B cell (primary cell): ENCODE measurements at regions not wholly inside any gene's neighbourhood (a gene's known extent, or its start where the extent isn't known, plus 50 kb on each side); places are given as distances from the start of the nearest gene placed in this dataset.

ENCODE experiments used
- ATAC-seq: fragments of 200-7000 bp; cut with Tn5 transposase; one replicate; pipeline ENCODE4 v1.10.0; 2021; ENCODE audit warnings: low read depth, mild to moderate bottlenecking, moderate number of reproducible peaks, moderate library complexity
- CTCF ChIA-PET: fragments of 350-600 bp; sonication (Branson Sonifier 250); formaldehyde crosslinking; loops from one replicate; lab custom pipeline; 2021; ENCODE audit warnings: antibody characterized with exemption, inconsistent platforms; lab: Charles Lee
- POLR2A ChIA-PET: fragments of 350-600 bp; sonication (Branson Sonifier 250); formaldehyde crosslinking; loops from one replicate; lab custom pipeline; 2021; ENCODE audit warnings: antibody characterized with exemption; lab: Charles Lee
- DNase-seq: peaks from one replicate; pipeline ENCODE4 v3.0.0; 2013
- H2AFZ ChIP-seq: 2 replicates; pipeline ENCODE4 v1.6.1; 2012; ENCODE audit warnings: mild to moderate bottlenecking, low read depth, low read length; ENCODE audit not compliant: insufficient read depth, poor library complexity, severe bottlenecking
- H3K27ac ChIP-seq, 2 donors: 1 replicate in 1 of 2; 2 replicates in 1 of 2; pipeline ENCODE4 v1.5.1; 2012 to 2013; ENCODE audit warnings: low read length in 2 of 2, mild to moderate bottlenecking in 2 of 2, moderate library complexity in 1 of 2
- H3K27me3 ChIP-seq, 4 experiments: fragments of 200-600 bp in 1 of 4; sonication (generic) in 1 of 4; replicated peaks in 1 of 4; 1 replicate in 2 of 4; 2 replicates in 2 of 4; pipeline versions ENCODE4 v1.6.1 to v1.7.0; 2013 to 2016; ENCODE audit warnings: low read length in 3 of 4, mild to moderate bottlenecking in 2 of 4, mixed read lengths in 1 of 4, moderate library complexity in 1 of 4; ENCODE audit not compliant: insufficient read depth in 4 of 4, control insufficient read depth in 3 of 4; ENCODE audit errors: control extremely low read depth in 1 of 4
- H3K36me3 ChIP-seq, 2 experiments: replicated peaks in 1 of 2; 1 replicate in 1 of 2; 2 replicates in 1 of 2; pipeline versions ENCODE4 v1.6.1 to v1.7.1; 2013; ENCODE audit warnings: low read length in 1 of 2; ENCODE audit not compliant: insufficient read depth in 2 of 2, control insufficient read depth in 1 of 2; ENCODE audit errors: control extremely low read depth in 1 of 2, extremely low read depth in 1 of 2
- H3K4me1 ChIP-seq, 2 donors: fragments of 200-600 bp in 1 of 2; sonication (generic) in 1 of 2; 1 replicate in 1 of 2; 2 replicates in 1 of 2; pipeline versions ENCODE4 v1.5.1 to v1.6.1; 2013 to 2017; ENCODE audit warnings: low read length in 2 of 2; ENCODE audit not compliant: control insufficient read depth in 2 of 2, insufficient read depth in 2 of 2
- H3K4me2 ChIP-seq: replicated peaks from 2 replicates; pipeline ENCODE3; 2012; ENCODE audit warnings: mild to moderate bottlenecking, low read depth, low read length; ENCODE audit not compliant: poor library complexity, severe bottlenecking
- H3K4me3 ChIP-seq, 5 experiments: fragments of 200-600 bp in 1 of 5; sonication (generic) in 1 of 5; 1 replicate in 3 of 5; 2 replicates in 2 of 5; pipeline versions ENCODE4 v1.5.1 to v1.7.0; 2011 to 2016; ENCODE audit warnings: low read length in 4 of 5, mild to moderate bottlenecking in 4 of 5, low read depth in 2 of 5, control low read depth in 1 of 5, moderate library complexity in 1 of 5; ENCODE audit not compliant: insufficient read depth in 1 of 5; ENCODE audit errors: control extremely low read depth in 1 of 5, extremely low read depth in 1 of 5
- H3K79me2 ChIP-seq: fragments of 200-600 bp; sonication (generic); one replicate; pipeline ENCODE4 v1.6.0; 2016; ENCODE audit warnings: low read length; ENCODE audit not compliant: control insufficient read depth, insufficient read depth
- H3K9ac ChIP-seq: fragments of 200-600 bp; sonication (generic); 2 replicates; pipeline ENCODE4 v1.6.1; 2017; ENCODE audit warnings: mild to moderate bottlenecking, low read length, moderate library complexity
- H3K9me3 ChIP-seq, 3 donors: one replicate each; pipeline versions ENCODE4 v1.6.1 to v1.7.1; 2013; ENCODE audit warnings: low read length in 2 of 3; ENCODE audit not compliant: control insufficient read depth in 2 of 3, insufficient read depth in 1 of 3; ENCODE audit errors: control extremely low read depth in 1 of 3
- H4K20me1 ChIP-seq: 2 replicates; pipeline ENCODE4 v1.6.0; 2012; ENCODE audit warnings: mild to moderate bottlenecking, low read length; ENCODE audit not compliant: insufficient read depth, control insufficient read depth, poor library complexity, severe bottlenecking
- H3K27ac Mint-ChIP-seq: one replicate; pipeline ENCODE4 v1.8.0; 2021; ENCODE audit warnings: mixed read lengths
- H3K27me3 Mint-ChIP-seq: one replicate; pipeline ENCODE4 v1.8.0; 2021; ENCODE audit warnings: mixed read lengths
- H3K4me1 Mint-ChIP-seq: one replicate; pipeline ENCODE4 v1.8.0; 2021; ENCODE audit warnings: mixed read lengths
- H3K4me3 Mint-ChIP-seq: one replicate; pipeline ENCODE4 v1.8.0; 2021; ENCODE audit warnings: mixed read lengths
- H3K9me3 Mint-ChIP-seq: one replicate; pipeline ENCODE4 v1.8.0; 2022; ENCODE audit warnings: mixed read lengths; ENCODE audit not compliant: insufficient read depth
- CTCF ChIP-seq: fragments of 200-600 bp; IDR thresholded peaks from one replicate; pipeline ENCODE4 v1.8.0; 2022; ENCODE audit warnings: antibody characterized with exemption, mild to moderate bottlenecking
- EZH2 ChIP-seq: IDR thresholded peaks from 2 replicates; pipeline ENCODE4 v1.6.1; 2012; ENCODE audit warnings: borderline replicate concordance, low read depth, mild to moderate bottlenecking, moderate library complexity, low read length; ENCODE audit not compliant: insufficient read depth, poor library complexity, severe bottlenecking
- WGBS: methylation state at CpG from one replicate; pipeline ENCODE4 v1.1.5; 2013; ENCODE audit warnings: missing lambda C conversion rate; ENCODE audit not compliant: insufficient coverage; 5-methylcytosine and 5-hydroxymethylcytosine counted together
- intact Hi-C: fragments of 100-400 bp; cut with micrococcal nuclease; formaldehyde crosslinking; loops from one replicate; pipeline ENCODE4 v1.10.0; 2022

- no peak overlapping the region for H3K27ac ChIP-seq
- no peak overlapping the region for H3K9ac ChIP-seq
- intact Hi-C loops = no loop called here
- H3K4me3 ChIP-seq = no peak overlapping the region
- H2AFZ ChIP-seq = no peak overlapping the region
- H3K9me3 ChIP-seq = no peaks in the 10 kb centered on the region
- ATAC-seq (no peak), DNase-seq (no peak)
- no peak overlapping the region for H3K4me2 ChIP-seq
- Mint-ChIP-seq H3K9me3 (no peaks in the 10 kb centered on the region), H3K27me3 (peaks cover 38% of the 10 kb centered on the region), H3K27ac (no peak overlapping the region), H3K4me3 (no peak overlapping the region), H3K4me1 (peaks cover 6% of the 10 kb centered on the region)
- no peak for TF ChIP-seq EZH2
- TF ChIP-seq CTCF = no peak
- WGBS = no CpG with 5 or more reads among the region's 3 CpGs
- POLR2A ChIA-PET = no interaction called here
- peaks cover 0 to 8% (median 3%) of the 10 kb centered on the region in 4 experiments for H3K27me3 ChIP-seq
- no peaks in the 10 kb centered on the region for H3K36me3 ChIP-seq
- H3K79me2 ChIP-seq = no peaks in the 10 kb centered on the region
- CTCF ChIA-PET = no interaction called here
- no peaks in the 10 kb centered on the region for H4K20me1 ChIP-seq
- no peaks in the 10 kb centered on the region for H3K4me1 ChIP-seq
Measured at GRCh38 chr1:94738371-94738770, 81.8 kb upstream of the SLC44A3 start.

- Histone ChIP-seq H3K9me3 (no peaks in the 10 kb centered on the region), H3K36me3 (no peaks in the 10 kb centered on the region), H3K27ac (no peak overlapping the region), H3K9ac (no peak overlapping the region), H3K4me2 (no peak overlapping the region), H3K4me3 (no peak overlapping the region), H3K4me1 (no peaks in the 10 kb centered on the region), H3K79me2 (no peaks in the 10 kb centered on the region), H2AFZ (no peak overlapping the region), H4K20me1 (no peaks in the 10 kb centered on the region), H3K27me3 (peaks cover 0 to 8% (median 3%) of the 10 kb centered on the region in 4 experiments)
- 43% methylated on average over 4 of the region's 5 CpGs for WGBS
- ChIA-PET POLR2A (no interaction called here), CTCF (no interaction called here)
- Mint-ChIP-seq H3K4me1 (peaks cover 6% of the 10 kb centered on the region), H3K27ac (no peak overlapping the region), H3K9me3 (no peaks in the 10 kb centered on the region), H3K4me3 (no peak overlapping the region), H3K27me3 (peaks cover 38% of the 10 kb centered on the region)
- ATAC-seq = no peak
- intact Hi-C loops = no loop called here
- no peak for TF ChIP-seq EZH2
- TF ChIP-seq CTCF = no peak
- no peak for DNase-seq
Measured at GRCh38 chr1:94737124-94737998, 82.8 kb upstream of the SLC44A3 start.
